Gastroesophageal sphincter (tissue), 3 donors: ENCODE measurements at regions not wholly inside any gene's neighbourhood (a gene's known extent, or its start where the extent isn't known, plus 50 kb on each side); places are given as distances from the start of the nearest gene placed in this dataset.

Experiments
- POLR2AphosphoS5 ChIP-seq: sonication (generic); formaldehyde crosslinking; IDR thresholded peaks from one replicate; pipeline ENCODE4 v1.6.1; 2017; ENCODE audit warnings: antibody characterized with exemption
- TF ChIP-seq, protein P1 (sequence below), 4 experiments: fragments of 200-600 bp in 2 of 4; fragments of 450-650 bp in 2 of 4; sonication (generic) in 1 of 4; IDR thresholded peaks; one replicate each; pipeline ENCODE4 v1.5.1; 2017 to 2019; ENCODE audit warnings: antibody characterized with exemption in 4 of 4, mild to moderate bottlenecking in 2 of 4, moderate library complexity in 2 of 4

DNA sequence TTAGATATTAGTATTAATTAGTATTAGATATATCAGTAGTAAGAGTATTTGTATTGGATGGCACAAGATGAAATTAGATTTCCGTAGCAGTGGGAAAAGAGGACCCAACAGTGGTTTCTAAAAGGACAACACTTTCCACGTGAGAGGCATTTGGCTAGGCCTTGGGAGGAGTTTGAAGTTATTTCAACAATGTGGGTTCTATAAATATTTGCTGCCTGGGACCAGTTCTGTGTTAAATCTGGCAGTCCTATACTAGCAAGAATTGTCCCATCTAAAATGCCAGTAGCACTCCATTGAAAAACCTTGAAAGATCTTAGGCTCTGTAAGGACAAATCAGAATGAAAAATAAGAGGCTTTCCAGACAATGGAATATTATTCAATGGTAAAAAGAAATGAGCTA is 347.1 kb upstream of the DNAJC19 start:
- TF ChIP-seq, protein P1, sequence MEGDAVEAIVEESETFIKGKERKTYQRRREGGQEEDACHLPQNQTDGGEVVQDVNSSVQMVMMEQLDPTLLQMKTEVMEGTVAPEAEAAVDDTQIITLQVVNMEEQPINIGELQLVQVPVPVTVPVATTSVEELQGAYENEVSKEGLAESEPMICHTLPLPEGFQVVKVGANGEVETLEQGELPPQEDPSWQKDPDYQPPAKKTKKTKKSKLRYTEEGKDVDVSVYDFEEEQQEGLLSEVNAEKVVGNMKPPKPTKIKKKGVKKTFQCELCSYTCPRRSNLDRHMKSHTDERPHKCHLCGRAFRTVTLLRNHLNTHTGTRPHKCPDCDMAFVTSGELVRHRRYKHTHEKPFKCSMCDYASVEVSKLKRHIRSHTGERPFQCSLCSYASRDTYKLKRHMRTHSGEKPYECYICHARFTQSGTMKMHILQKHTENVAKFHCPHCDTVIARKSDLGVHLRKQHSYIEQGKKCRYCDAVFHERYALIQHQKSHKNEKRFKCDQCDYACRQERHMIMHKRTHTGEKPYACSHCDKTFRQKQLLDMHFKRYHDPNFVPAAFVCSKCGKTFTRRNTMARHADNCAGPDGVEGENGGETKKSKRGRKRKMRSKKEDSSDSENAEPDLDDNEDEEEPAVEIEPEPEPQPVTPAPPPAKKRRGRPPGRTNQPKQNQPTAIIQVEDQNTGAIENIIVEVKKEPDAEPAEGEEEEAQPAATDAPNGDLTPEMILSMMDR (IDR thresholded peaks at IDR 0.05), result no peak
- no peak for TF ChIP-seq POLR2AphosphoS5
